GM18907 (cell line): ENCODE measurements at regions not wholly inside any gene's neighbourhood (a gene's known extent, or its start where the extent isn't known, plus 50 kb on each side); places are given as distances from the start of the nearest gene placed in this dataset.
"Not testable (repeated sequence)": the region's sequence is repeated elsewhere in the genome, so short reads cannot be mapped to it uniquely, and the experiment has no call there.

ENCODE experiments used
- ATAC-seq: cut with Tn5 transposase; IDR thresholded peaks from one replicate; pipeline ENCODE4 v1.9.1; 2021; ENCODE audit warnings: mild to moderate bottlenecking, moderate library complexity; ENCODE audit not compliant: unreplicated experiment

GRCh38 chr1:186775881-186776560, 52.7 kb upstream of the PLA2G4A start:
- ATAC-seq: no peak

GRCh38 chr1:186775036-186775435, 53.7 kb upstream of the PLA2G4A start:
- no peak for ATAC-seq

- ATAC-seq: peak; percentile 63
Observed at GRCh38 chr1:186772228-186772627, 56.5 kb upstream of the PLA2G4A start.

GRCh38 chr1:186770421-186770820, 58.3 kb upstream of the PLA2G4A start:
- no peak for ATAC-seq

- peak; percentile 81 for ATAC-seq
Observed at GRCh38 chr1:186768906-186769305, 59.8 kb upstream of the PLA2G4A start.

GRCh38 chr1:186765446-186765845, 63.3 kb upstream of the PLA2G4A start:
- ATAC-seq: no peak

GRCh38 chr1:186763107-186763506, 65.6 kb upstream of the PLA2G4A start:
- ATAC-seq: peak; percentile 77

GRCh38 chr1:186762653-186763052, 66.1 kb upstream of the PLA2G4A start:
- no peak for ATAC-seq

GRCh38 chr1:186761358-186761757, 67.4 kb upstream of the PLA2G4A start:
- ATAC-seq: no peak

- no peak for ATAC-seq
Observed at GRCh38 chr1:186760446-186760845, 68.3 kb upstream of the PLA2G4A start.

- not testable (repeated sequence) for ATAC-seq
Observed at GRCh38 chr1:186758896-186759606, 69.7 kb upstream of the PLA2G4A start.

GRCh38 chr1:186757851-186758250, 70.9 kb upstream of the PLA2G4A start:
- ATAC-seq: no peak

GRCh38 chr1:186754542-186755145, 74.1 kb upstream of the PLA2G4A start:
- ATAC-seq: no peak

GRCh38 chr1:186753241-186753640, 73.0 kb upstream of the PTGS2 start:
- ATAC-seq: no peak

GRCh38 chr1:186750257-186750656, 70.0 kb upstream of the PTGS2 start:
- no peak for ATAC-seq

GRCh38 chr1:186749820-186750219, 69.6 kb upstream of the PTGS2 start:
- no peak for ATAC-seq

- no peak for ATAC-seq
Observed at GRCh38 chr1:186747661-186748060, 67.4 kb upstream of the PTGS2 start.

GRCh38 chr1:186745531-186746146, 65.4 kb upstream of the PTGS2 start:
- ATAC-seq: no peak

GRCh38 chr1:186741640-186742039, 61.4 kb upstream of the PTGS2 start:
- no peak for ATAC-seq

GRCh38 chr1:186740324-186740723, 60.1 kb upstream of the PTGS2 start:
- ATAC-seq: peak; percentile 57

- ATAC-seq: no peak
Observed at GRCh38 chr1:186739515-186739914, 59.3 kb upstream of the PTGS2 start.

- peak; percentile 89 for ATAC-seq
Observed at GRCh38 chr1:186738926-186739325, 58.7 kb upstream of the PTGS2 start.
